Lung (tissue), 11 donors: ENCODE measurements at regions not wholly inside any gene's neighbourhood (a gene's known extent, or its start where the extent isn't known, plus 50 kb on each side); places are given as distances from the start of the nearest gene placed in this dataset.

Experiments
- ATAC-seq: fragments of 200-7000 bp; cut with Tn5 transposase; one replicate; pipeline ENCODE4 v1.9.1; 2020; ENCODE audit warnings: moderate number of reproducible peaks; ENCODE audit not compliant: insufficient read depth, low FRiP score
- DNase-seq, 3 donors: peaks; one replicate each; pipeline ENCODE4 v3.0.0-alpha.2; 2013 to 2017
- H3K27ac ChIP-seq, 2 donors: one replicate each; pipeline ENCODE4 v1.5.1; 2013; ENCODE audit warnings: mild to moderate bottlenecking in 2 of 2, moderate library complexity in 2 of 2, control low read depth in 1 of 2, inconsistent platforms in 1 of 2, low read depth in 1 of 2, low read length in 1 of 2
- H3K27me3 ChIP-seq, 3 donors: one replicate each; pipeline ENCODE4 v1.5.1; 2013; ENCODE audit warnings: low read length in 2 of 3; ENCODE audit not compliant: control insufficient read depth in 3 of 3, insufficient read depth in 3 of 3
- H3K36me3 ChIP-seq, 4 donors: one replicate each; pipeline ENCODE4 v1.5.1; 2013; ENCODE audit warnings: low read length in 4 of 4, mild to moderate bottlenecking in 1 of 4, moderate library complexity in 1 of 4; ENCODE audit not compliant: control insufficient read depth in 4 of 4, insufficient read depth in 4 of 4
- H3K4me1 ChIP-seq, 5 donors: one replicate each; pipeline ENCODE4 v1.5.1; 2013; ENCODE audit warnings: low read length in 5 of 5, mild to moderate bottlenecking in 2 of 5, moderate library complexity in 1 of 5; ENCODE audit not compliant: control insufficient read depth in 5 of 5, insufficient read depth in 5 of 5
- H3K4me3 ChIP-seq: one replicate; pipeline ENCODE4 v1.5.1; 2013; ENCODE audit warnings: mild to moderate bottlenecking, control low read depth, moderate library complexity
- H3K9ac ChIP-seq, 2 donors: one replicate each; pipeline ENCODE4 v1.5.1; 2013; ENCODE audit warnings: low read length in 2 of 2, control low read depth in 1 of 2; ENCODE audit not compliant: insufficient read depth in 1 of 2
- H3K9me3 ChIP-seq, 4 donors: one replicate each; pipeline ENCODE4 v1.5.1; 2013; ENCODE audit warnings: low read length in 3 of 4, mild to moderate bottlenecking in 1 of 4, moderate library complexity in 1 of 4; ENCODE audit not compliant: control insufficient read depth in 4 of 4, insufficient read depth in 3 of 4
- CTCF ChIP-seq: IDR thresholded peaks from 2 replicates; pipeline ENCODE4 v1.5.1; 2012; ENCODE audit warnings: mild to moderate bottlenecking; ENCODE audit errors: control extremely low read depth, extremely low read depth
- WGBS, 2 donors: extraction: QIAGEN DNeasy Blood & Tissue Kit; methylation state at CpG; one replicate each; pipeline ENCODE4 v1.1.7; 2013; 5-methylcytosine and 5-hydroxymethylcytosine counted together
- donor health status: control.
- donor health status: control.
- donor health status: Bipolar disorder and iron deficiency.
- donor health status: healthy.
- donor health status: DM: yes; HTN: yes; CAD: no.

- Histone ChIP-seq H3K36me3 (no peaks in the 10 kb centered on the region), H3K9ac (no peak overlapping the region), H3K9me3 (peaks cover 0 to 2% (median 0%) of the 10 kb centered on the region in 4 donors), H3K27ac (no peak overlapping the region), H3K4me3 (no peak overlapping the region), H3K4me1 (no peaks in the 10 kb centered on the region), H3K27me3 (no peaks in the 10 kb centered on the region)
- DNase-seq: no peak
- no peak for ATAC-seq
- 88 to 91% methylated on average over 1 of the region's 1 CpG for WGBS, 2 donors
- no peak for TF ChIP-seq CTCF
Measured at GRCh38 chr1:90574692-90575370, 142.3 kb downstream of the BARHL2 start.

- no peak for ATAC-seq
- no peaks in the 10 kb centered on the region for H3K36me3 ChIP-seq
- no peak for DNase-seq
- H3K27me3 ChIP-seq: no peaks in the 10 kb centered on the region
- no peaks in the 10 kb centered on the region for H3K4me1 ChIP-seq
- WGBS, 2 donors: 64 to 69% methylated on average over 3 of the region's 3 CpGs
- H3K27ac ChIP-seq: no peak overlapping the region
- peaks cover 0 to 2% (median 0%) of the 10 kb centered on the region in 4 donors for H3K9me3 ChIP-seq
- TF ChIP-seq CTCF: no peak
- no peak overlapping the region for H3K9ac ChIP-seq
- H3K4me3 ChIP-seq: no peak overlapping the region
Measured at GRCh38 chr1:90573736-90574135, 143.4 kb downstream of the BARHL2 start.

GRCh38 chr1:90572446-90572845 is 144.7 kb downstream of the BARHL2 start:
- Histone ChIP-seq H3K4me3 (no peak overlapping the region), H3K27ac (no peak overlapping the region), H3K27me3 (no peaks in the 10 kb centered on the region), H3K9ac (no peak overlapping the region), H3K36me3 (no peaks in the 10 kb centered on the region), H3K9me3 (peaks cover 0 to 3% (median 0%) of the 10 kb centered on the region in 4 donors), H3K4me1 (no peaks in the 10 kb centered on the region)
- ATAC-seq (no peak), DNase-seq (no peak)
- TF ChIP-seq CTCF: no peak
- WGBS, 2 donors: 83 to 87% methylated on average over 3 of the region's 3 CpGs

- WGBS, 2 donors: 77 to 88% methylated on average over 2 of the region's 2 CpGs
- H3K27ac ChIP-seq: no peak overlapping the region
- no peak for ATAC-seq
Measured at GRCh38 chr1:90568436-90568835, 148.7 kb downstream of the BARHL2 start.

More at GRCh38 chr1:90568436-90568835, 148.7 kb downstream of the BARHL2 start:
- no peak overlapping the region for H3K9ac ChIP-seq
- H3K9me3 ChIP-seq: peaks cover 0 to 1% (median 0%) of the 10 kb centered on the region in 4 donors
- no peaks in the 10 kb centered on the region for H3K36me3 ChIP-seq
- no peak overlapping the region for H3K4me3 ChIP-seq
- no peaks in the 10 kb centered on the region for H3K4me1 ChIP-seq
- H3K27me3 ChIP-seq: no peaks in the 10 kb centered on the region
- no peak for TF ChIP-seq CTCF
- DNase-seq: no peak
